Activated CD8-positive, alpha-beta memory T cell treated with anti-CD3 and anti-CD28 coated beads, Interleukin-2, amount 10 ng/mL, durations not matched to agents 7 days and 5 days (primary cell): ENCODE measurements at regions not wholly inside any gene's neighbourhood (a gene's known extent, or its start where the extent isn't known, plus 50 kb on each side); places are given as distances from the start of the nearest gene placed in this dataset.

Experiments
- ATAC-seq: fragments of 150-1000 bp; cut with Tn5 transposase; one replicate; pipeline ENCODE4 v1.10.0; 2021; ENCODE audit warnings: moderate library complexity
- CTCF ChIA-PET: fragments of 350-600 bp; sonication (Branson Sonifier 250); formaldehyde crosslinking; loops from one replicate; lab custom pipeline; 2021; ENCODE audit warnings: antibody characterized with exemption; lab: Charles Lee
- DNase-seq: peaks from one replicate; pipeline ENCODE4 v3.0.0-alpha.2; 2020
- H3K27ac Mint-ChIP-seq: one replicate; pipeline ENCODE4 v1.8.0; 2021; ENCODE audit warnings: mild to moderate bottlenecking, mixed read lengths
- H3K27me3 Mint-ChIP-seq: one replicate; pipeline ENCODE4 v1.8.0; 2021; ENCODE audit warnings: mixed read lengths
- H3K36me3 Mint-ChIP-seq: one replicate; pipeline ENCODE4 v1.8.0; 2021; ENCODE audit warnings: mild to moderate bottlenecking, mixed read lengths
- H3K4me1 Mint-ChIP-seq: one replicate; pipeline ENCODE4 v1.8.0; 2021; ENCODE audit warnings: mixed read lengths
- H3K4me3 Mint-ChIP-seq: one replicate; pipeline ENCODE4 v1.8.0; 2021; ENCODE audit warnings: mild to moderate bottlenecking, moderate library complexity, mixed read lengths
- H3K9me3 Mint-ChIP-seq: one replicate; pipeline ENCODE4 v1.8.0; 2022; ENCODE audit warnings: low read depth, mixed read lengths

DNA sequence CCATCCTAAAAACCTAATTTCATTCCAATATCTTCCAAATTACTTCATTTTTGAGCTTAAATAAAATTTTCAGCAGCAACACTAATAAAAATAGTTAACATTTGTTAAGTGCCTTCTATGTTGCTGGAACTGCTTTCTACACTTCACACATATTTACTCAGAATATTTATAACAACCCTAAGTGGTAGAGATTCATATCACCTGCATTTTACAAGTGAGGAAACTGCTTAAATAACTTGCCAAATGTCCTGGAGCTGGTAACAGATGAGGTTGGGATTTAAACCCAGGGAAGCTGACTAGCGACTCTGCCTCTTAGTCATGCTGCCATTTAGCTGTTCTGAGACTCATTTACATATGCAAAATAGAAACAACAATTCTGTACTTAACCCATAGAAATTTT lies 86.1 kb upstream of the PBX1 start:
- ATAC-seq (no peak), DNase-seq (no peak)
- no peak overlapping the region for H3K4me3 Mint-ChIP-seq
- CTCF ChIA-PET = no interaction called here
- no peak overlapping the region for H3K27ac Mint-ChIP-seq
- peaks cover 9% of the 10 kb centered on the region for H3K9me3 Mint-ChIP-seq
- no peaks in the 10 kb centered on the region for H3K27me3 Mint-ChIP-seq
- no peaks in the 10 kb centered on the region for H3K36me3 Mint-ChIP-seq
- no peaks in the 10 kb centered on the region for H3K4me1 Mint-ChIP-seq

GRCh38 chr1:164473544-164473943 lies 85.4 kb upstream of the PBX1 start:
- H3K27ac Mint-ChIP-seq = no peak overlapping the region

GRCh38 chr1:164475834-164476233 lies 83.2 kb upstream of the PBX1 start:
- Mint-ChIP-seq H3K36me3 (no peaks in the 10 kb centered on the region), H3K9me3 (peaks cover 5% of the 10 kb centered on the region), H3K27ac (no peak overlapping the region), H3K27me3 (no peaks in the 10 kb centered on the region), H3K4me1 (no peaks in the 10 kb centered on the region), H3K4me3 (no peak overlapping the region)
- CTCF ChIA-PET = no interaction called here
- DNase-seq = no peak
- ATAC-seq = no peak

More at GRCh38 chr1:164473544-164473943, 85.4 kb upstream of the PBX1 start:
- DNase-seq = no peak
- Mint-ChIP-seq H3K36me3 (no peaks in the 10 kb centered on the region), H3K4me1 (no peaks in the 10 kb centered on the region), H3K9me3 (peaks cover 9% of the 10 kb centered on the region), H3K4me3 (no peak overlapping the region), H3K27me3 (no peaks in the 10 kb centered on the region)
- no peak for ATAC-seq
- CTCF ChIA-PET = no interaction called here

DNA sequence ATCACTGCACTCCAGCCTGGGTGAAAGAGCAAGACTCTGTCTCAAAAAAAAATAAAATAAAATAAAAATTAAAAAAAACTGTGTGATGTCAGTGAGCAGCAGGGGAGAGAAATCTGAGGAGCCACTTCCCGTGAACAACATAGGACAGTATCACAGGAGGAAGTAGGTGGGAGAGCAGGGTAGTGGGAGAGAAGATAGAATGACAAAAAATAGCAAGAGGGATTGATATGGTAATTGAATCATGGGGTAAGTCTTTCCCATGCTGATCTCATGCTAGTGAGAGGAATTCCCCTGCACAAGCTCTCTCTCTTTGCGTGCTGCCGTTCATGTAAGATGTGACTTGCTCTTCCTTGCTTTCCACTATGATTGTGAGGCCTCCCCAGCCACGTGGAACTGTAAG lies 81.6 kb upstream of the PBX1 start:
- no peak for ATAC-seq
- H3K36me3 Mint-ChIP-seq = no peaks in the 10 kb centered on the region
- no peaks in the 10 kb centered on the region for H3K4me1 Mint-ChIP-seq
- no peak overlapping the region for H3K4me3 Mint-ChIP-seq
- H3K27me3 Mint-ChIP-seq = no peaks in the 10 kb centered on the region
- H3K27ac Mint-ChIP-seq = no peak overlapping the region
- no peak for DNase-seq
- H3K9me3 Mint-ChIP-seq = peaks cover 3% of the 10 kb centered on the region
- CTCF ChIA-PET = no interaction called here

DNA sequence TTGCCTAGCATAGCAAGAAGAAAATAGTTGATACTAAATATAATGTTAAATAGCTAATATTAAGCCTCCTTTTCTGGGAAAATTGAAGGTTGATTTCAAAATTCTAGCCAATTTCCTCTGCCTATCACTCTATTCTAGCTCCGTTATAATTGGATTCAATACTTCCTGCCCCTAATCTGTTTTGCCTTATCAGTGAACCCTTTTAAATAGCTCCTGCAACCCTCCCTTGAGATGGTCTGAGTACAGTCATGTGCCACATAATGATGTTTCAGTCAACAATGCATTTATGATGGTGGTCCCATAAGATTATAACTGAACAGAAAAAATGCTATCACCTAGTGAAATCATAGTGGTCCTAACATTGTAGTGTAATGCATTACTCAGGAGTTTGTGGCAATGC lies 79.7 kb upstream of the PBX1 start:
- Mint-ChIP-seq H3K36me3 (no peaks in the 10 kb centered on the region), H3K27me3 (no peaks in the 10 kb centered on the region), H3K9me3 (peaks cover 3% of the 10 kb centered on the region), H3K4me1 (no peaks in the 10 kb centered on the region), H3K27ac (no peak overlapping the region), H3K4me3 (no peak overlapping the region)
- ATAC-seq (no peak), DNase-seq (no peak)
- CTCF ChIA-PET = no interaction called here

GRCh38 chr1:164480285-164480907 lies 78.6 kb upstream of the PBX1 start:
- no peaks in the 10 kb centered on the region for H3K36me3 Mint-ChIP-seq
- DNase-seq (no peak), ATAC-seq (no peak)
- no peaks in the 10 kb centered on the region for H3K9me3 Mint-ChIP-seq
- H3K27me3 Mint-ChIP-seq = no peaks in the 10 kb centered on the region
- H3K4me1 Mint-ChIP-seq = no peaks in the 10 kb centered on the region
- H3K27ac Mint-ChIP-seq = no peak overlapping the region
- CTCF ChIA-PET = no interaction called here
- no peak overlapping the region for H3K4me3 Mint-ChIP-seq

- no peak overlapping the region for H3K4me3 Mint-ChIP-seq
- DNase-seq (no peak), ATAC-seq (no peak)
- CTCF ChIA-PET = no interaction called here
- no peaks in the 10 kb centered on the region for H3K27me3 Mint-ChIP-seq
- no peaks in the 10 kb centered on the region for H3K36me3 Mint-ChIP-seq
- H3K4me1 Mint-ChIP-seq = no peaks in the 10 kb centered on the region
- H3K27ac Mint-ChIP-seq = no peak overlapping the region
- peaks cover 5% of the 10 kb centered on the region for H3K9me3 Mint-ChIP-seq
Measured at GRCh38 chr1:164495905-164496304, 63.1 kb upstream of the PBX1 start.

- peaks cover 12% of the 10 kb centered on the region for H3K9me3 Mint-ChIP-seq
- H3K4me1 Mint-ChIP-seq = no peaks in the 10 kb centered on the region
- H3K27ac Mint-ChIP-seq = no peak overlapping the region
- ATAC-seq (no peak), DNase-seq (no peak)
- H3K4me3 Mint-ChIP-seq = no peak overlapping the region
- CTCF ChIA-PET = no interaction called here
- H3K27me3 Mint-ChIP-seq = no peaks in the 10 kb centered on the region
- no peaks in the 10 kb centered on the region for H3K36me3 Mint-ChIP-seq
Measured at GRCh38 chr1:164498792-164499191, 60.2 kb upstream of the PBX1 start.

DNA sequence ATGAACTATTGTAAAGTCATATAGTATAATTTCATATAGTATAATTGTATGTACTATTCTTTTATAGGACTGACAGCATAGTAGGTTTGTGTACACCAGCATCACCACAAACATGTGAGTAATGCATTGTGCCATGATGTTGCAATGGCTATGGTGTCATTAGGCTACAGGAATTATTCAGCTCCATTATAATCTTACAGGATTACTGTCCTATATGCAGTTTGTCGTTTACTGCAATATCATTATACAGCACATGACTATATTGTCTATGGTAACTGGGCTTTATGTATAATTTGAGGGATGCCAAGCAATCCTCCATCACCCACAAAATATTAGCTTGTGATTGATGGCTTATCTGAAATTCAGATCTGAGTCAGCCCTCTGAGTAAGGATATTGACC lies 54.2 kb upstream of the PBX1 start:
- H3K4me3 Mint-ChIP-seq = no peak overlapping the region
- peaks cover 7% of the 10 kb centered on the region for H3K9me3 Mint-ChIP-seq
- no peaks in the 10 kb centered on the region for H3K36me3 Mint-ChIP-seq
- DNase-seq (no peak), ATAC-seq (no peak)
- H3K4me1 Mint-ChIP-seq = no peaks in the 10 kb centered on the region
- H3K27me3 Mint-ChIP-seq = no peaks in the 10 kb centered on the region
- CTCF ChIA-PET = interaction anchor here (1.0 kb wide), 1 partner anchor 21 kb away, joined by 3 read pairs; no protein-coding TSS in a partner anchor
- H3K27ac Mint-ChIP-seq = no peak overlapping the region
